PC-9 (cell line): ENCODE measurements at regions not wholly inside any gene's neighbourhood (a gene's known extent, or its start where the extent isn't known, plus 50 kb on each side); places are given as distances from the start of the nearest gene placed in this dataset.
"Not testable (repeated sequence)": the region's sequence is repeated elsewhere in the genome, so short reads cannot be mapped to it uniquely, and the experiment has no call there.

Source experiments
- BruUV-seq: library from RNA; stranded (reverse); fragments of 400-500 nt; replicated peaks from 2 replicates; lab custom pipeline; 2021; lab: Mats Ljungman, UMichigan
- CTCF ChIA-PET: fragments of 300-600 bp; sonication (Branson Sonifier 250); formaldehyde crosslinking; loops from one replicate; lab custom pipeline; 2022; ENCODE audit warnings: antibody characterized with exemption; lab: Charles Lee
- POLR2A ChIA-PET: fragments of 300-600 bp; sonication (Branson Sonifier 250); formaldehyde crosslinking; loops from one replicate; lab custom pipeline; 2022; ENCODE audit warnings: antibody characterized with exemption; ENCODE audit not compliant: unreplicated experiment; lab: Charles Lee
- DNase-seq, 2 experiments: peaks; one replicate each; pipeline versions ENCODE4 v3.0.0 to v3.0.0-alpha.2; 2015 to 2022; ENCODE audit warnings: mixed read lengths in 1 of 2
- H2AFZ ChIP-seq: fragments of 200-600 bp; sonication (generic); 2 replicates; pipeline ENCODE4 v1.8.1; 2017; ENCODE audit warnings: antibody characterized with exemption
- H3F3A ChIP-seq: fragments of 200-600 bp; sonication (generic); 2 replicates; pipeline ENCODE4 v1.8.1; 2017; ENCODE audit warnings: antibody characterized with exemption, mild to moderate bottlenecking, low read depth; ENCODE audit not compliant: insufficient read depth
- H3K27ac ChIP-seq: fragments of 200-600 bp; sonication (generic); 2 replicates; pipeline ENCODE4 v1.6.1; 2016; ENCODE audit warnings: mixed run types
- H3K27me3 ChIP-seq: fragments of 200-600 bp; sonication (generic); 2 replicates; pipeline ENCODE4 v1.6.1; 2016; ENCODE audit warnings: low read depth, mixed run types; ENCODE audit not compliant: insufficient read depth
- H3K36me3 ChIP-seq: fragments of 200-600 bp; sonication (generic); 2 replicates; pipeline ENCODE4 v1.6.1; 2016; ENCODE audit warnings: low read depth, mixed run types
- H3K4me1 ChIP-seq: fragments of 200-600 bp; sonication (generic); replicated peaks from 2 replicates; pipeline ENCODE4 v1.6.1; 2016; ENCODE audit warnings: mixed run types; ENCODE audit not compliant: insufficient read depth
- H3K4me2 ChIP-seq: fragments of 200-600 bp; sonication (generic); 2 replicates; pipeline ENCODE4 v1.6.1; 2017; ENCODE audit warnings: mixed run types
- H3K4me3 ChIP-seq: fragments of 200-600 bp; sonication (generic); 2 replicates; pipeline ENCODE4 v1.6.1; 2016; ENCODE audit warnings: mixed run types
- H3K79me2 ChIP-seq: fragments of 200-600 bp; sonication (generic); 2 replicates; pipeline ENCODE4 v1.6.1; 2017; ENCODE audit warnings: low read depth, mixed run types
- H3K9me2 ChIP-seq: fragments of 200-600 bp; sonication (generic); 2 replicates; pipeline ENCODE4 v1.8.1; 2017; ENCODE audit warnings: mild to moderate bottlenecking; ENCODE audit not compliant: insufficient read depth
- H3K9me3 ChIP-seq: fragments of 200-600 bp; sonication (generic); 2 replicates; pipeline ENCODE4 v1.8.1; 2016; ENCODE audit warnings: low read depth; ENCODE audit not compliant: insufficient read depth
- H4K20me1 ChIP-seq: fragments of 200-600 bp; sonication (generic); 2 replicates; pipeline ENCODE4 v1.8.1; 2017; ENCODE audit not compliant: insufficient read depth
- intact Hi-C: fragments of 100-400 bp; cut with micrococcal nuclease; formaldehyde crosslinking; loops from one replicate; pipeline ENCODE4 v1.10.0; 2022; ENCODE audit not compliant: unreplicated experiment

DNA sequence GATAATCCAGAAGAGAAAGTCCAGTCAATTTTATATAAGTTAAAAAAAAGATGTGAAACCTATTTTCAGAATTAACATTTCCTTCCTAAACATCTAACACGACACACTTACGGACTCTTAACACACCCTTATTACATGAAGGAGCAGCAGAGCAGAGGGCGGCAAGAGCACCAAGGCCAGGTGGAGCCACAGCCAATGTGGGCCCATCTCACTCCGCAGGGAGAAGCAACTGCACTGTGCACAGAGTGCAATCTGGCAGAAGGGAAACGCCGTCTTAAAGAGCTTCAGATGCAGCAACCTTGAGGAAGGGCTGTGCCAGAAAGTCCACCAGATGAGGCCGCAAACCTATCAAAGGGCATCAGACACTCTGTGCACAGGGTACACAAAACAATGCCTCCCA lies 109.2 kb upstream of the SAMD11 start:
- POLR2A ChIA-PET, H3K4me2 ChIP-seq, H3K4me3 ChIP-seq, H3K9me2 ChIP-seq, H3K79me2 ChIP-seq, H3K9me3 ChIP-seq, H3K4me1 ChIP-seq, BruUV-seq, H3K27ac ChIP-seq, H3F3A ChIP-seq, H2AFZ ChIP-seq, CTCF ChIA-PET, H3K36me3 ChIP-seq, H4K20me1 ChIP-seq, H3K27me3 ChIP-seq, DNase-seq, intact Hi-C loops: not testable (repeated sequence)

GRCh38 chr1:815147-815922 lies 108.4 kb upstream of the SAMD11 start:
- H3K4me3 ChIP-seq, H3K27ac ChIP-seq, BruUV-seq, DNase-seq, H4K20me1 ChIP-seq, intact Hi-C loops, H3K4me1 ChIP-seq, H2AFZ ChIP-seq, H3K79me2 ChIP-seq, POLR2A ChIA-PET, H3K4me2 ChIP-seq, H3F3A ChIP-seq, H3K27me3 ChIP-seq, H3K9me2 ChIP-seq, H3K36me3 ChIP-seq, H3K9me3 ChIP-seq, CTCF ChIA-PET: not testable (repeated sequence)

DNA sequence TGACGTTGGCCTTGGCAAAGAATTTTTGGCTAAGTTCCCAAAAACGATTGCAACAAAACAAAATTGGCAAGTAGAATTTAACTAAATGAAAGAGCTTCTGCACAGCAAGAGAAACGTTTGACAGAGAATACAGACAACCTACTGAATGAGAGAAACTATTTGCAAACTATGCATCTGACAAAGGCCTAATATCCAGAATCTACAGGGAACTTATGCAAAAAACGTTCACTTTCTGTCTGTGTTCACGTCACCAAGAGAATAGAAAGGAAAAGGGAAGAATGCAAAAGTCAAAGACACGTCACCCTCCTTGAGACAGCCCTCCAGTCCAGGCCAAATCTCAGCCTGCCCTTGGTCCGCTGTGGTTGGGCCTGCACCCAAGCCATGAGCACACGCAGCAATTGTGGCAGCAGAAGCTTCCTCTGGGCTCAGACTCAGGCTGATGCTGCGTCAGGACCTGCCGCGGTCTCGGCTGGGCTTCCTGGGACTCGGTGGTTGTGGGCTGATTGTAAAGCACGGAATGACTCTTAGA lies 106.6 kb upstream of the SAMD11 start:
- H3K36me3 ChIP-seq, CTCF ChIA-PET, H3K79me2 ChIP-seq, H4K20me1 ChIP-seq, POLR2A ChIA-PET, H3K9me2 ChIP-seq, intact Hi-C loops, H3K27me3 ChIP-seq, H3K9me3 ChIP-seq, H3K4me2 ChIP-seq, DNase-seq, H3K4me1 ChIP-seq, H3F3A ChIP-seq, H3K4me3 ChIP-seq, BruUV-seq, H3K27ac ChIP-seq, H2AFZ ChIP-seq: not testable (repeated sequence)

- BruUV-seq, H3K27ac ChIP-seq, H3K27me3 ChIP-seq, H3K4me3 ChIP-seq, H3K9me2 ChIP-seq, intact Hi-C loops, H3K9me3 ChIP-seq, CTCF ChIA-PET, DNase-seq, H3F3A ChIP-seq, H3K4me2 ChIP-seq, H2AFZ ChIP-seq, H4K20me1 ChIP-seq, POLR2A ChIA-PET, H3K79me2 ChIP-seq, H3K36me3 ChIP-seq, H3K4me1 ChIP-seq: not testable (repeated sequence)
Measured at GRCh38 chr1:817658-818617, 105.8 kb upstream of the SAMD11 start.
